ENCODE measurements at regions not wholly inside any gene's neighbourhood (a gene's known extent, or its start where the extent isn't known, plus 50 kb on each side); places are given as distances from the start of the nearest gene placed in this dataset.

DNA sequence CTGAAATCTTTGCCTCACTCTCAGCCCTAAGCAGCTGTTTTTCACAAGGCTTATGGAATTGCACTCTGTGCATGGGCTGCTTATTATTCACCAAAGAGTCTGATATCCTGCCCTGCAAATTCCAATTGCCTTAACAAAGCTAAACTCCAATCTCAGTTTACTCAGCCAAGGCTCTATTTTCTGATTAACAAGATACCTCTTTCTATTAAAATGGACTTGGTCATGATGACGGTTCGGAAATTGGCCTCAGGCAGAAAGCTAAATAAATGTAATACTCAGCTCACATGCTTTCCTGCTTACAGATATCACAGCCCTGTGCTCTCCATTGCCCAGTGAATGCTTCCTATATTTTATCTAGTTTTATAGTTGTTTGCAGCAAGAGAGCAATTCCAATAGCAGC is 1270.8 kb downstream of the PCDH9 start:
- TF ChIP-seq POLR2A (IDR thresholded peaks at IDR 0.05) = no peak
- TF ChIP-seq, protein P1, sequence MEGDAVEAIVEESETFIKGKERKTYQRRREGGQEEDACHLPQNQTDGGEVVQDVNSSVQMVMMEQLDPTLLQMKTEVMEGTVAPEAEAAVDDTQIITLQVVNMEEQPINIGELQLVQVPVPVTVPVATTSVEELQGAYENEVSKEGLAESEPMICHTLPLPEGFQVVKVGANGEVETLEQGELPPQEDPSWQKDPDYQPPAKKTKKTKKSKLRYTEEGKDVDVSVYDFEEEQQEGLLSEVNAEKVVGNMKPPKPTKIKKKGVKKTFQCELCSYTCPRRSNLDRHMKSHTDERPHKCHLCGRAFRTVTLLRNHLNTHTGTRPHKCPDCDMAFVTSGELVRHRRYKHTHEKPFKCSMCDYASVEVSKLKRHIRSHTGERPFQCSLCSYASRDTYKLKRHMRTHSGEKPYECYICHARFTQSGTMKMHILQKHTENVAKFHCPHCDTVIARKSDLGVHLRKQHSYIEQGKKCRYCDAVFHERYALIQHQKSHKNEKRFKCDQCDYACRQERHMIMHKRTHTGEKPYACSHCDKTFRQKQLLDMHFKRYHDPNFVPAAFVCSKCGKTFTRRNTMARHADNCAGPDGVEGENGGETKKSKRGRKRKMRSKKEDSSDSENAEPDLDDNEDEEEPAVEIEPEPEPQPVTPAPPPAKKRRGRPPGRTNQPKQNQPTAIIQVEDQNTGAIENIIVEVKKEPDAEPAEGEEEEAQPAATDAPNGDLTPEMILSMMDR (IDR thresholded peaks at IDR 0.05) = no peak
